CD14-positive monocyte (primary cell): ENCODE measurements at regions not wholly inside any gene's neighbourhood (a gene's known extent, or its start where the extent isn't known, plus 50 kb on each side); places are given as distances from the start of the nearest gene placed in this dataset.

ENCODE experiments used
- DNase-seq, 3 donors: peaks; one replicate each; pipeline ENCODE4 v3.0.0-alpha.2; 2011 to 2022
- H2AFZ ChIP-seq: 2 replicates; pipeline ENCODE4 v1.6.0; 2012; ENCODE audit warnings: mild to moderate bottlenecking, low read depth, low read length, inconsistent platforms; ENCODE audit not compliant: insufficient read depth, poor library complexity, severe bottlenecking
- H3K27ac ChIP-seq, 2 donors: 1 replicate in 1 of 2; 2 replicates in 1 of 2; pipeline ENCODE4 v1.5.1; 2012 to 2013; ENCODE audit warnings: low read length in 2 of 2, control low read depth in 1 of 2, inconsistent platforms in 1 of 2, low read depth in 1 of 2, mild to moderate bottlenecking in 1 of 2
- H3K27me3 ChIP-seq, 2 donors: one replicate each; pipeline versions ENCODE4 v1.6.0 to v1.6.1; 2011 to 2013; ENCODE audit warnings: low read length in 2 of 2; ENCODE audit not compliant: control insufficient read depth in 2 of 2, insufficient read depth in 2 of 2
- H3K36me3 ChIP-seq, 2 donors: replicated peaks in 1 of 2; 1 replicate in 1 of 2; 2 replicates in 1 of 2; pipeline versions ENCODE4 v1.5.1 to v1.6.1; 2012 to 2013; ENCODE audit warnings: low read length in 2 of 2, control low read depth in 1 of 2, inconsistent platforms in 1 of 2, mild to moderate bottlenecking in 1 of 2; ENCODE audit not compliant: insufficient read depth in 2 of 2, control insufficient read depth in 1 of 2
- H3K4me1 ChIP-seq, 2 donors: 1 replicate in 1 of 2; 2 replicates in 1 of 2; pipeline versions ENCODE4 v1.5.1 to v1.6.1; 2012 to 2013; ENCODE audit warnings: low read length in 2 of 2, control low read depth in 1 of 2, inconsistent platforms in 1 of 2, mild to moderate bottlenecking in 1 of 2, moderate library complexity in 1 of 2; ENCODE audit not compliant: insufficient read depth in 2 of 2, control insufficient read depth in 1 of 2
- H3K4me2 ChIP-seq: replicated peaks from 2 replicates; pipeline ENCODE3; 2012; ENCODE audit warnings: low read length, moderate library complexity, mild to moderate bottlenecking; ENCODE audit not compliant: poor library complexity, severe bottlenecking; ENCODE audit errors: extremely low read depth
- H3K4me3 ChIP-seq, 3 experiments: fragments of 200-600 bp in 1 of 3; sonication (generic) in 1 of 3; replicated peaks in 1 of 3; 1 replicate in 2 of 3; 2 replicates in 1 of 3; pipeline ENCODE4 v1.5.1; 2011 to 2013; ENCODE audit warnings: low read length in 3 of 3, mild to moderate bottlenecking in 3 of 3, control low read depth in 2 of 3, low read depth in 2 of 3, inconsistent platforms in 1 of 3, moderate library complexity in 1 of 3
- H3K79me2 ChIP-seq: 2 replicates; pipeline ENCODE4 v1.6.0; 2012; ENCODE audit warnings: mild to moderate bottlenecking, control low read depth, inconsistent platforms, low read length, moderate library complexity; ENCODE audit not compliant: insufficient read depth
- H3K9ac ChIP-seq: 2 replicates; pipeline ENCODE4 v1.6.0; 2017; ENCODE audit warnings: low read length, mild to moderate bottlenecking; ENCODE audit not compliant: insufficient read depth, poor library complexity, severe bottlenecking
- H3K9me3 ChIP-seq, 2 donors: replicated peaks in 1 of 2; 1 replicate in 1 of 2; 2 replicates in 1 of 2; pipeline versions ENCODE4 v1.5.1 to v1.6.1; 2012 to 2013; ENCODE audit warnings: low read length in 2 of 2, control low read depth in 1 of 2; ENCODE audit not compliant: control insufficient read depth in 1 of 2, insufficient read depth in 1 of 2
- H4K20me1 ChIP-seq: 2 replicates; pipeline ENCODE4 v1.6.0; 2012; ENCODE audit warnings: mild to moderate bottlenecking, low read length, control low read depth, moderate library complexity; ENCODE audit not compliant: insufficient read depth
- H3K27ac Mint-ChIP-seq, 7 donors: one replicate each; pipeline ENCODE4 v1.8.0; 2020; ENCODE audit warnings: mild to moderate bottlenecking in 7 of 7, mixed read lengths in 7 of 7, moderate library complexity in 6 of 7, inconsistent platforms in 2 of 7
- H3K27me3 Mint-ChIP-seq, 3 donors: one replicate each; pipeline ENCODE4 v1.8.0; 2021 to 2022; ENCODE audit warnings: low read depth in 3 of 3, mild to moderate bottlenecking in 3 of 3, mixed read lengths in 3 of 3, moderate library complexity in 3 of 3, inconsistent platforms in 1 of 3
- H3K36me3 Mint-ChIP-seq, 2 donors: one replicate each; pipeline ENCODE4 v1.8.0; 2020; ENCODE audit warnings: mixed read lengths in 2 of 2, inconsistent platforms in 1 of 2, mild to moderate bottlenecking in 1 of 2
- H3K4me1 Mint-ChIP-seq: one replicate; pipeline ENCODE4 v1.8.0; 2020; ENCODE audit warnings: mild to moderate bottlenecking, mixed read lengths
- H3K4me3 Mint-ChIP-seq, 2 donors: one replicate each; pipeline ENCODE4 v1.8.0; 2020; ENCODE audit warnings: mild to moderate bottlenecking in 2 of 2, mixed read lengths in 2 of 2, moderate library complexity in 1 of 2
- H3K9me3 Mint-ChIP-seq, 7 donors: one replicate each; pipeline ENCODE4 v1.8.0; 2020 to 2022; ENCODE audit warnings: mixed read lengths in 7 of 7, mild to moderate bottlenecking in 6 of 7, moderate library complexity in 6 of 7, inconsistent platforms in 2 of 7
- WGBS: methylation state at CpG from one replicate; pipeline ENCODE4 v1.1.5; 2013; ENCODE audit warnings: missing lambda C conversion rate; ENCODE audit not compliant: insufficient coverage; 5-methylcytosine and 5-hydroxymethylcytosine counted together
- intact Hi-C, 2 donors: fragments of 100-400 bp; cut with micrococcal nuclease; formaldehyde crosslinking; loops; one replicate each; pipeline versions ENCODE4 v1.15.0 to v1.15.1; 2023
- TF ChIP-seq, protein P1 (sequence below): fragments of 200-600 bp; IDR thresholded peaks from one replicate; pipeline ENCODE4 v1.8.0; 2022; ENCODE audit warnings: antibody characterized with exemption, mild to moderate bottlenecking

DNA sequence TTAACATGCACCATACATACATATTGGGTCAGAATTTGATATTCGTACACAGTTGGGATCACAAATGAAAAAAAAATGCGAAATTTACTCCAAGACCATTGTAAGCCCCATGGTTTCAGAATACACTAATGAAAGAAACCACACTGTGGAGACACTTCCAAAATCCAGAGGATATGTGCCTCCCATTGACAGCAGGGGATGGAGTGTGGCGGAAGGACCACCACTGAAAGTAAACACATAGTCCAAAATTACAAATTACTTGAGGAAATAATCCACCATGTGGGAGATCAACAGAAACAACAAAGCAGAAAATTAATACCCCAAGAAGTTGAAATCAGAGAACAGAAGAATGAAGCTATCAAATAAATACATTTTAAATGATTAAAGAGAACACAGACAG lies 291.6 kb upstream of the PAPPA start:
- Histone ChIP-seq H3K36me3 (no peaks in the 10 kb centered on the region), H4K20me1 (no peaks in the 10 kb centered on the region), H3K4me2 (no peak overlapping the region), H3K79me2 (no peaks in the 10 kb centered on the region), H3K4me1 (no peaks in the 10 kb centered on the region), H3K27me3 (no peaks in the 10 kb centered on the region), H2AFZ (no peak overlapping the region), H3K9me3 (no peaks in the 10 kb centered on the region), H3K27ac (no peak overlapping the region), H3K9ac (no peak overlapping the region), H3K4me3 (no peak overlapping the region)
- DNase-seq: no peak
- no peak overlapping the region for H3K27ac Mint-ChIP-seq
- H3K27me3 Mint-ChIP-seq: no peaks in the 10 kb centered on the region
- no peaks in the 10 kb centered on the region for H3K4me1 Mint-ChIP-seq
- TF ChIP-seq, protein P1, sequence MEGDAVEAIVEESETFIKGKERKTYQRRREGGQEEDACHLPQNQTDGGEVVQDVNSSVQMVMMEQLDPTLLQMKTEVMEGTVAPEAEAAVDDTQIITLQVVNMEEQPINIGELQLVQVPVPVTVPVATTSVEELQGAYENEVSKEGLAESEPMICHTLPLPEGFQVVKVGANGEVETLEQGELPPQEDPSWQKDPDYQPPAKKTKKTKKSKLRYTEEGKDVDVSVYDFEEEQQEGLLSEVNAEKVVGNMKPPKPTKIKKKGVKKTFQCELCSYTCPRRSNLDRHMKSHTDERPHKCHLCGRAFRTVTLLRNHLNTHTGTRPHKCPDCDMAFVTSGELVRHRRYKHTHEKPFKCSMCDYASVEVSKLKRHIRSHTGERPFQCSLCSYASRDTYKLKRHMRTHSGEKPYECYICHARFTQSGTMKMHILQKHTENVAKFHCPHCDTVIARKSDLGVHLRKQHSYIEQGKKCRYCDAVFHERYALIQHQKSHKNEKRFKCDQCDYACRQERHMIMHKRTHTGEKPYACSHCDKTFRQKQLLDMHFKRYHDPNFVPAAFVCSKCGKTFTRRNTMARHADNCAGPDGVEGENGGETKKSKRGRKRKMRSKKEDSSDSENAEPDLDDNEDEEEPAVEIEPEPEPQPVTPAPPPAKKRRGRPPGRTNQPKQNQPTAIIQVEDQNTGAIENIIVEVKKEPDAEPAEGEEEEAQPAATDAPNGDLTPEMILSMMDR: no peak
- WGBS: no CpG with 5 or more reads among the region's 3 CpGs
- H3K36me3 Mint-ChIP-seq: no peaks in the 10 kb centered on the region
- intact Hi-C loops: no loop called here
- H3K9me3 Mint-ChIP-seq: peaks cover 0 to 5% (median 0%) of the 10 kb centered on the region in 7 donors
- no peak overlapping the region for H3K4me3 Mint-ChIP-seq

DNA sequence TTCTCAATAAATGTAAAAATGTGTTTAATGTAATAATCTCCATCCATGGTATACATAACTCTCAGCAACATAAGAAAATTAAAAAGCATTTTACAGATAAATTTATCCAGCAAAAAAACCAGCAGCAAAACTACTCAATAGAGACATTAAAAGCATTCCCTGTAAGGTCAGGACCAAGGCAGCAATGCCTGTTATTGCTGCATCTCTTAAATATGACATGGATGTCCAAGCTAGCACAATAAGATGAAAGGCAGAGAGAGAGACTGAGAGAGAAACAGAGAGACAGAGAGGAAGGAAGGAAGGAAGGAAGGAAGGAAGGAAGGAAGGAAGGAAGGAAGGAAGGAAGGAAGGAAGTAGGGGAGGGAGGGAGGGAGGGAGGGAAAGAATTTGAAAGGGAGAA lies 289.0 kb upstream of the PAPPA start:
- DNase-seq: no peak
- no peaks in the 10 kb centered on the region for H3K36me3 Mint-ChIP-seq
- Histone ChIP-seq H3K4me3 (no peak overlapping the region), H3K9ac (no peak overlapping the region), H3K4me1 (no peaks in the 10 kb centered on the region), H3K36me3 (no peaks in the 10 kb centered on the region), H3K27me3 (no peaks in the 10 kb centered on the region), H4K20me1 (no peaks in the 10 kb centered on the region), H3K27ac (no peak overlapping the region), H3K9me3 (no peaks in the 10 kb centered on the region), H3K4me2 (no peak overlapping the region), H3K79me2 (no peaks in the 10 kb centered on the region), H2AFZ (no peak overlapping the region)
- H3K27me3 Mint-ChIP-seq: no peaks in the 10 kb centered on the region
- no peak overlapping the region for H3K4me3 Mint-ChIP-seq
- intact Hi-C loops: no loop called here
- no peaks in the 10 kb centered on the region for H3K4me1 Mint-ChIP-seq
- no peak overlapping the region for H3K27ac Mint-ChIP-seq
- TF ChIP-seq, protein P1: no peak
- H3K9me3 Mint-ChIP-seq: peaks cover 0 to 3% (median 0%) of the 10 kb centered on the region in 7 donors
